ENCODE measurements at regions not wholly inside any gene's neighbourhood (a gene's known extent, or its start where the extent isn't known, plus 50 kb on each side); places are given as distances from the start of the nearest gene placed in this dataset.

GRCh38 chr10:31624611-31625010, 304.0 kb downstream of the ARHGAP12 start:
- Histone ChIP-seq H3K27me3 (no peaks in the 10 kb centered on the region), H3K27ac (no peak overlapping the region), H3K4me3 (ENCODE audit: low read depth in 1 of 2, low read length in 1 of 2) (no peak overlapping the region), H3K36me3 (no peaks in the 10 kb centered on the region), H3K9me3 (no peaks in the 10 kb centered on the region), H3K4me1 (ENCODE audit: control insufficient read depth in 1 of 2, insufficient read depth in 1 of 2, low read depth in 1 of 2, low read length in 1 of 2) (no peaks in the 10 kb centered on the region)
- no peak for TF ChIP-seq CTCF (IDR thresholded peaks at IDR 0.05)

GRCh38 chr10:31623947-31624346, 304.7 kb downstream of the ARHGAP12 start:
- Histone ChIP-seq H3K27me3 (no peaks in the 10 kb centered on the region), H3K36me3 (no peaks in the 10 kb centered on the region), H3K27ac (no peak overlapping the region), H3K4me1 (ENCODE audit: control insufficient read depth in 1 of 2, insufficient read depth in 1 of 2, low read depth in 1 of 2, low read length in 1 of 2) (no peaks in the 10 kb centered on the region), H3K4me3 (ENCODE audit: low read depth in 1 of 2, low read length in 1 of 2) (no peak overlapping the region), H3K9me3 (no peaks in the 10 kb centered on the region)
- TF ChIP-seq CTCF (IDR thresholded peaks at IDR 0.05), result no peak

- no peaks in the 10 kb centered on the region for H3K27me3 ChIP-seq
- no peaks in the 10 kb centered on the region for H3K4me1 ChIP-seq (ENCODE audit: control insufficient read depth in 1 of 2, insufficient read depth in 1 of 2, low read depth in 1 of 2, low read length in 1 of 2)
- no peak for TF ChIP-seq CTCF (IDR thresholded peaks at IDR 0.05)
- H3K36me3 ChIP-seq, result no peaks in the 10 kb centered on the region
- no peak overlapping the region for H3K4me3 ChIP-seq (ENCODE audit: low read depth in 1 of 2, low read length in 1 of 2)
- no peaks in the 10 kb centered on the region for H3K9me3 ChIP-seq
- no peak overlapping the region for H3K27ac ChIP-seq
Measured at GRCh38 chr10:31623466-31623865, 304.4 kb downstream of the ZEB1 start.

DNA sequence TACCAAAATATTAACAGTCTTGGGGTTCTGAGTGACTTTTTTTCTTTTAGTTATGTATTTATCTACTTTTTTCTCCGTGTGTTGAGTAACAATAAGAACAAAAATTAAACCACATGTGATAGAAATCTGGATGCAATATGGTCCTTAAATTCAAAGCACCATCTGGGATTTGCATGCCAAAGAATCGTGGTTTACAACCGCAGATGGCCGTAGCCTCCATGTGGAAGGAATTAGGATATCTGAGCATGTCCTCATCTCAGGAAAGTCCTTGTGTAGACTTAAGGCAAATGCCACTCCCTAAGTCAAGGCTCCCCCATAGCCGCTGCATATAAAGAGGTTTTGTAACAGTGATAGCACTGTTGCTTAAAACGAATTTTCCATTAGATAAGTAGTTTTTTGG, 304.0 kb downstream of the ZEB1 start:
- Histone ChIP-seq H3K4me1 (ENCODE audit: control insufficient read depth in 1 of 2, insufficient read depth in 1 of 2, low read depth in 1 of 2, low read length in 1 of 2) (no peaks in the 10 kb centered on the region), H3K4me3 (ENCODE audit: low read depth in 1 of 2, low read length in 1 of 2) (no peak overlapping the region), H3K27me3 (no peaks in the 10 kb centered on the region), H3K9me3 (no peaks in the 10 kb centered on the region), H3K27ac (no peak overlapping the region), H3K36me3 (no peaks in the 10 kb centered on the region)
- TF ChIP-seq CTCF (IDR thresholded peaks at IDR 0.05), result no peak

DNA sequence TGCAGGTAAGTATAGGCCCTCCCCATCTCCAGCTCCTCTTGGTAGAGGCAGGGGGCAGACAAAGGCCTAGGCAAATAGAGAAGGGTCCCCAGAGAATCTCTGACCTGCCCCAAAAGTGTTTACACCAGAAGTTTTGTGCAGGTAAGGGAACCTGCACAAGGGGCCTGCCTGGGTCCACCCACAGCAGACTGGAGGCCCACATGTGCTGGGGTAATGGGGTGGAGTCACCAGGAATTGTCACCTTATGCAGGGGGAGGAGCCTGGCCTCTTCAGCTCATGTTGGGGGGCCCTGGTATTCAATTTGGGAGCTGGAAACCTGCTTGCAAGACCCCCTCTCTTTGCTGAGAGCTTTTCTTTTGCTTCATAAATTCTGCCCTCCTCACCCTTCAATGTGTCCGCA, 302.7 kb downstream of the ZEB1 start:
- no peaks in the 10 kb centered on the region for H3K9me3 ChIP-seq
- no peaks in the 10 kb centered on the region for H3K4me1 ChIP-seq (ENCODE audit: control insufficient read depth in 1 of 2, insufficient read depth in 1 of 2, low read depth in 1 of 2, low read length in 1 of 2)
- H3K4me3 ChIP-seq (ENCODE audit: low read depth in 1 of 2, low read length in 1 of 2), result no peak overlapping the region
- H3K27ac ChIP-seq, result no peak overlapping the region
- H3K36me3 ChIP-seq, result no peaks in the 10 kb centered on the region
- H3K27me3 ChIP-seq, result no peaks in the 10 kb centered on the region
- no peak for TF ChIP-seq CTCF (IDR thresholded peaks at IDR 0.05)

Measured in neutrophil (primary cell).